A549 (cell line): ENCODE measurements at regions not wholly inside any gene's neighbourhood (a gene's known extent, or its start where the extent isn't known, plus 50 kb on each side); places are given as distances from the start of the nearest gene placed in this dataset.

ENCODE experiments used
- ATAC-seq, 2 experiments: fragments of 200-7000 bp in 1 of 2; fragments of >200 bp in 1 of 2; cut with Nextera tagmentation in 1 of 2; cut with Tn5 transposase in 1 of 2; 3 replicates each; pipeline versions ENCODE4 v1.8.0 to v1.9.1; 2018 to 2020; ENCODE audit warnings: mild to moderate bottlenecking in 1 of 2, moderate library complexity in 1 of 2
- CTCF ChIA-PET: fragments of 300-600 bp; sonication (Branson Sonifier 250); formaldehyde crosslinking; extraction: SDS; loops from one replicate; lab custom pipeline; 2021; ENCODE audit warnings: antibody characterized with exemption, inconsistent platforms; lab: Yijun Ruan, JAX
- POLR2A ChIA-PET: fragments of 350-600 bp; formaldehyde crosslinking; extraction: SDS; loops from one replicate; lab custom pipeline; 2021; ENCODE audit warnings: antibody characterized with exemption, inconsistent platforms; lab: Yijun Ruan, JAX
- DNase-seq, 2 experiments: peaks; one replicate each; pipeline versions ENCODE4 v3.0.0 to v3.0.0-alpha.2; 2011 to 2016; ENCODE audit warnings: low read depth in 1 of 2, low spot score in 1 of 2
- FAIRE-seq: peaks from 2 replicates; lab custom pipeline; 2011; peaks lifted over from hg19 to GRCh38; lab: Jason Lieb, UNC
- H3K27ac ChIP-seq, 2 experiments: fragments of >200 bp; sonication (Bioruptor Twin); formaldehyde crosslinking; 3 replicates each; pipeline ENCODE4 v1.5.1; 2016 to 2017
- H3K4me1 ChIP-seq: fragments of >200 bp; sonication (Bioruptor Twin); formaldehyde crosslinking; 3 replicates; pipeline ENCODE4 v1.6.1; 2016
- H3K4me2 ChIP-seq: fragments of >200 bp; sonication (Bioruptor Twin); formaldehyde crosslinking; 3 replicates; pipeline ENCODE4 v1.6.1; 2016
- H3K4me3 ChIP-seq: fragments of >200 bp; sonication (Bioruptor Twin); formaldehyde crosslinking; 3 replicates; pipeline ENCODE4 v1.5.1; 2016
- H3K9me3 ChIP-seq: fragments of >200 bp; sonication (Bioruptor Twin); formaldehyde crosslinking; 3 replicates; pipeline ENCODE4 v1.6.1; 2016
- CBX2 ChIP-seq: fragments of 200-600 bp; sonication (generic); IDR thresholded peaks from 2 replicates; pipeline ENCODE4 v1.6.1; 2016; ENCODE audit warnings: low read depth, mild to moderate bottlenecking, borderline replicate concordance
- EHF ChIP-seq: fragments of 250-450 bp; sonication (Bioruptor Pico); IDR thresholded peaks from 2 replicates; pipeline ENCODE4 v1.5.0; 2020; ENCODE audit warnings: mild to moderate bottlenecking
- EP300 ChIP-seq, 2 experiments: fragments of >200 bp; sonication (Bioruptor Twin); formaldehyde crosslinking; IDR thresholded peaks; 2 replicates in 1 of 2; 3 replicates in 1 of 2; pipeline ENCODE4 v1.6.1; 2016 to 2017
- FOSB ChIP-seq: fragments of 250-450 bp; sonication (Bioruptor Pico); IDR thresholded peaks from 2 replicates; pipeline ENCODE4 v1.5.0; 2020; ENCODE audit warnings: mild to moderate bottlenecking, moderate library complexity
- FOSL2 ChIP-seq, 2 experiments: fragments of 450-650 bp in 1 of 2; fragments of >200 bp in 1 of 2; sonication (Bioruptor Twin) in 1 of 2; formaldehyde crosslinking; IDR thresholded peaks; 2 replicates each; pipeline versions ENCODE4 v1.5.0 to v1.6.1; 2016 to 2020; ENCODE audit warnings: mild to moderate bottlenecking in 1 of 2, moderate library complexity in 1 of 2
- GATA3 ChIP-seq: IDR thresholded peaks from 2 replicates; pipeline ENCODE4 v1.6.1; 2012; ENCODE audit warnings: borderline replicate concordance
- HDAC2 ChIP-seq: fragments of 200-600 bp; sonication (generic); IDR thresholded peaks from 2 replicates; pipeline ENCODE4 v1.6.1; 2016
- HEYL ChIP-seq: fragments of 250-450 bp; sonication (Bioruptor Pico); IDR thresholded peaks from 2 replicates; pipeline ENCODE4 v1.8.0; 2021; ENCODE audit warnings: mild to moderate bottlenecking, moderate library complexity
- HOXA7 ChIP-seq: fragments of 250-450 bp; sonication (Bioruptor Pico); IDR thresholded peaks from 2 replicates; pipeline ENCODE4 v1.5.0; 2020; ENCODE audit warnings: mild to moderate bottlenecking, moderate library complexity
- HOXB13 ChIP-seq: fragments of 250-450 bp; sonication (Bioruptor Pico); IDR thresholded peaks from 2 replicates; pipeline ENCODE4 v1.5.0; 2020; ENCODE audit warnings: low read depth, mild to moderate bottlenecking, moderate library complexity
- KDM1A ChIP-seq: fragments of 200-600 bp; sonication (generic); IDR thresholded peaks from 2 replicates; pipeline ENCODE4 v1.6.1; 2016; ENCODE audit warnings: low read depth, mild to moderate bottlenecking
- KDM5A ChIP-seq: fragments of 200-600 bp; sonication (generic); IDR thresholded peaks from 2 replicates; pipeline ENCODE4 v1.6.1; 2016; ENCODE audit warnings: antibody characterized with exemption, mild to moderate bottlenecking
- MAZ ChIP-seq: fragments of 150-350 bp; IDR thresholded peaks from 2 replicates; pipeline ENCODE4 v1.6.1; 2014; ENCODE audit warnings: antibody characterized with exemption, low read depth, low read length, borderline replicate concordance
- MYC ChIP-seq: IDR thresholded peaks from 2 replicates; pipeline ENCODE4 v1.6.1; 2012; ENCODE audit warnings: mild to moderate bottlenecking, inconsistent platforms, low read length, improper control_type of control experiment, borderline replicate concordance
- NPAS2 ChIP-seq: fragments of 250-450 bp; sonication (Bioruptor Pico); IDR thresholded peaks from 2 replicates; pipeline ENCODE4 v1.8.0; 2022; ENCODE audit warnings: mild to moderate bottlenecking, moderate library complexity, borderline replicate concordance
- PHF8 ChIP-seq: fragments of 200-600 bp; sonication (generic); IDR thresholded peaks from 2 replicates; pipeline ENCODE4 v1.6.1; 2016; ENCODE audit warnings: low read depth, mild to moderate bottlenecking, antibody characterized with exemption, moderate library complexity, borderline replicate concordance
- RAD21 ChIP-seq, 2 experiments: fragments of >200 bp in 1 of 2; sonication (Bioruptor Twin) in 1 of 2; formaldehyde crosslinking in 1 of 2; IDR thresholded peaks in 1 of 2; conservative IDR thresholded peaks in 1 of 2; 2 replicates in 1 of 2; 3 replicates in 1 of 2; pipeline ENCODE4 v1.6.1; 2012 to 2018; ENCODE audit warnings: inconsistent platforms in 1 of 2
- RARB ChIP-seq: fragments of 250-450 bp; sonication (Bioruptor Pico); IDR thresholded peaks from 2 replicates; pipeline ENCODE4 v1.8.0; 2021; ENCODE audit warnings: mild to moderate bottlenecking, moderate library complexity
- RCOR1 ChIP-seq: fragments of 150-350 bp; IDR thresholded peaks from 2 replicates; pipeline ENCODE4 v1.6.1; 2014; ENCODE audit warnings: antibody characterized with exemption, low read length, low read depth
- RFX5 ChIP-seq: fragments of 450-650 bp; IDR thresholded peaks from 2 replicates; pipeline ENCODE4 v1.7.1; 2014; ENCODE audit warnings: antibody characterized with exemption, mild to moderate bottlenecking, moderate library complexity
- RNF2 ChIP-seq: fragments of 200-600 bp; sonication (generic); IDR thresholded peaks from 2 replicates; pipeline ENCODE4 v1.6.1; 2016; ENCODE audit warnings: low read depth, mild to moderate bottlenecking, antibody characterized with exemption, moderate library complexity, borderline replicate concordance
- SMC3 ChIP-seq: fragments of >200 bp; sonication (Bioruptor Twin); formaldehyde crosslinking; IDR thresholded peaks from 3 replicates; pipeline ENCODE4 v1.6.1; 2018; ENCODE audit warnings: inconsistent platforms
- ZFP36 ChIP-seq: fragments of 450-650 bp; IDR thresholded peaks from 2 replicates; pipeline ENCODE4 v1.6.1; 2014; ENCODE audit warnings: borderline replicate concordance; ENCODE audit not compliant: partially characterized antibody
- WGBS: methylation state at CpG from one replicate; pipeline ENCODE4 v1.1.6; 2017; ENCODE audit errors: missing lambda C conversion rate; 5-methylcytosine and 5-hydroxymethylcytosine counted together
- TF ChIP-seq, protein P1 (sequence below): fragments of 450-650 bp; IDR thresholded peaks from 2 replicates; pipeline ENCODE4 v1.6.1; 2014; ENCODE audit warnings: antibody characterized with exemption
- TF ChIP-seq, protein P2 (sequence below): fragments of 250-450 bp; sonication (Bioruptor Pico); IDR thresholded peaks from 2 replicates; pipeline ENCODE4 v1.5.0; 2020; ENCODE audit warnings: low read depth, mild to moderate bottlenecking, moderate library complexity
- TF ChIP-seq, protein P3 (sequence below): IDR thresholded peaks from 2 replicates; pipeline ENCODE4 v1.6.1; 2012; ENCODE audit warnings: low read depth, borderline replicate concordance
- TF ChIP-seq, protein P4 (sequence below): fragments of 150-350 bp; IDR thresholded peaks from 2 replicates; pipeline ENCODE4 v1.6.1; 2014; ENCODE audit warnings: low read depth, mild to moderate bottlenecking, low read length
- TF ChIP-seq, protein P5 (sequence below): IDR thresholded peaks from 2 replicates; pipeline ENCODE4 v1.6.1; 2012
- TF ChIP-seq, protein P6 (sequence below): IDR thresholded peaks from 2 replicates; pipeline ENCODE4 v1.6.1; 2012

DNA sequence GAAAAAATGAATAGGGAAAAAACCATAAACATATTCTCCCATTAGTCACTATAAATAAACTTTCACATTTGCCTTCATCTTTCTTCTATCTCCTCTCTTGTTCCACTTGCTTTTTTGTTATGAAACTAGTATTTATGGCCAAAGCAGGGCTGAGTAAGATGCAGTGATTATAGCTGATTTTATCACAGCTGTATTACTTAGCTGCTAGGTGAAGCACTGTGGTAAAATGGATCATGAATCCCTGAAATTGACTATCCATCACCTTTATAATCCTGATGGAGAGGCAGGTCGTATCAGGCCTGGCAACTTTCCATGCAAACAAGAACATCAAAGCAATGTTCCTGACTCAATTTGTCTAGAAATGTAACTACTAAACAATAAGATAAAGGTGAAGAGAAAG lies 471.6 kb downstream of the TUSC7 start:
- TF ChIP-seq ZFP36, result no peak
- no peak for TF ChIP-seq HEYL (CRISPR knock-in tag)
- TF ChIP-seq, protein P1, sequence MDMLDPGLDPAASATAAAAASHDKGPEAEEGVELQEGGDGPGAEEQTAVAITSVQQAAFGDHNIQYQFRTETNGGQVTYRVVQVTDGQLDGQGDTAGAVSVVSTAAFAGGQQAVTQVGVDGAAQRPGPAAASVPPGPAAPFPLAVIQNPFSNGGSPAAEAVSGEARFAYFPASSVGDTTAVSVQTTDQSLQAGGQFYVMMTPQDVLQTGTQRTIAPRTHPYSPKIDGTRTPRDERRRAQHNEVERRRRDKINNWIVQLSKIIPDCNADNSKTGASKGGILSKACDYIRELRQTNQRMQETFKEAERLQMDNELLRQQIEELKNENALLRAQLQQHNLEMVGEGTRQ, result no peak
- TF ChIP-seq RAD21 (conservative IDR thresholded peaks at IDR 0.05 in 1 of 2, IDR thresholded peaks at IDR 0.05 in 1 of 2), result no peak
- TF ChIP-seq, protein P2, sequence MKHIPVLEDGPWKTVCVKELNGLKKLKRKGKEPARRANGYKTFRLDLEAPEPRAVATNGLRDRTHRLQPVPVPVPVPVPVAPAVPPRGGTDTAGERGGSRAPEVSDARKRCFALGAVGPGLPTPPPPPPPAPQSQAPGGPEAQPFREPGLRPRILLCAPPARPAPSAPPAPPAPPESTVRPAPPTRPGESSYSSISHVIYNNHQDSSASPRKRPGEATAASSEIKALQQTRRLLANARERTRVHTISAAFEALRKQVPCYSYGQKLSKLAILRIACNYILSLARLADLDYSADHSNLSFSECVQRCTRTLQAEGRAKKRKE (CRISPR knock-in tag), result no peak
- no peak for TF ChIP-seq RFX5
- no peak for TF ChIP-seq EHF
- TF ChIP-seq PHF8, result no peak
- no peak for TF ChIP-seq NPAS2 (CRISPR knock-in tag)
- TF ChIP-seq RARB (CRISPR knock-in tag), result no peak
- no peak for TF ChIP-seq KDM1A
- no peak for TF ChIP-seq FOSL2 (IDR thresholded peaks at IDR 0.05)
- no peak for TF ChIP-seq FOSL2 (CRISPR knock-in tag; IDR thresholded peaks at IDR 0.05)
- TF ChIP-seq, protein P3, sequence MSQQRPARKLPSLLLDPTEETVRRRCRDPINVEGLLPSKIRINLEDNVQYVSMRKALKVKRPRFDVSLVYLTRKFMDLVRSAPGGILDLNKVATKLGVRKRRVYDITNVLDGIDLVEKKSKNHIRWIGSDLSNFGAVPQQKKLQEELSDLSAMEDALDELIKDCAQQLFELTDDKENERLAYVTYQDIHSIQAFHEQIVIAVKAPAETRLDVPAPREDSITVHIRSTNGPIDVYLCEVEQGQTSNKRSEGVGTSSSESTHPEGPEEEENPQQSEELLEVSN, result no peak
- no peak for TF ChIP-seq SMC3
- TF ChIP-seq FOSB (CRISPR knock-in tag), result no peak
- no peak for TF ChIP-seq RCOR1
- no peak for TF ChIP-seq HDAC2
- no peak for TF ChIP-seq HOXA7
- TF ChIP-seq, protein P4, sequence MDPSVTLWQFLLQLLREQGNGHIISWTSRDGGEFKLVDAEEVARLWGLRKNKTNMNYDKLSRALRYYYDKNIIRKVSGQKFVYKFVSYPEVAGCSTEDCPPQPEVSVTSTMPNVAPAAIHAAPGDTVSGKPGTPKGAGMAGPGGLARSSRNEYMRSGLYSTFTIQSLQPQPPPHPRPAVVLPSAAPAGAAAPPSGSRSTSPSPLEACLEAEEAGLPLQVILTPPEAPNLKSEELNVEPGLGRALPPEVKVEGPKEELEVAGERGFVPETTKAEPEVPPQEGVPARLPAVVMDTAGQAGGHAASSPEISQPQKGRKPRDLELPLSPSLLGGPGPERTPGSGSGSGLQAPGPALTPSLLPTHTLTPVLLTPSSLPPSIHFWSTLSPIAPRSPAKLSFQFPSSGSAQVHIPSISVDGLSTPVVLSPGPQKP, result no peak
- Histone ChIP-seq H3K4me2 (no peak overlapping the region), H3K4me1 (no peaks in the 10 kb centered on the region), H3K27ac (no peak overlapping the region), H3K4me3 (no peak overlapping the region), H3K9me3 (no peaks in the 10 kb centered on the region)
- 6% methylated on average over 1 of the region's 1 CpG for WGBS
- ATAC-seq, result no peak
- CTCF ChIA-PET, result no interaction called here
- FAIRE-seq, result no peak
- POLR2A ChIA-PET, result no interaction called here
- DNase-seq, result no peak

DNA sequence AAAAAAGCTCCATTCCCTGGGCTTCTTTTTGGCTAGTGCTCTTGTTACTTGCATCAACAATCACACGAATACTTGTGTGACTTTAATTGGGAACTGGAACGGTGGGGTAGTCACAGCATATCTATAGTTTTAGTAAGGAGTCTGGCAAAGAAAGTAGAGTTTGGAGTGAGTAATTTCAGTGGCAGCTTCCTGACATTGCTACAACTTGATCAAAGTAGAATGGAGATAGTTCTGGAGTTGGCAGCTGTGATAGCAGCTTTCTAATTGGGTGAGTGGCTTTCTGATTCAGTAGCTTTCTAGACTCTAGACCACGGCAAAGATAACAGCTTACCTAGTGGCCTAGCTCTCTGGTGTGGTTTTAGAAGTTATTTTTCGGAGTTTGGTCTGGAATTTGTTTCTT lies 475.0 kb downstream of the TUSC7 start:
- Histone ChIP-seq H3K4me1 (no peaks in the 10 kb centered on the region), H3K4me2 (no peak overlapping the region), H3K9me3 (no peaks in the 10 kb centered on the region), H3K4me3 (no peak overlapping the region), H3K27ac (no peak overlapping the region)
- FAIRE-seq (no peak), ATAC-seq (no peak), DNase-seq (no peak)
- POLR2A ChIA-PET, result no interaction called here
- WGBS, result 18% methylated on average over 4 of the region's 4 CpGs
- no peak for TF ChIP-seq RFX5
- TF ChIP-seq MYC, result no peak
- TF ChIP-seq FOSB (CRISPR knock-in tag), result no peak
- no peak for TF ChIP-seq KDM1A
- TF ChIP-seq, protein P3, result no peak
- no peak for TF ChIP-seq CBX2
- no peak for TF ChIP-seq HEYL (CRISPR knock-in tag)
- no peak for TF ChIP-seq RARB (CRISPR knock-in tag)
- TF ChIP-seq MAZ, result no peak
- no peak for TF ChIP-seq GATA3
- no peak for TF ChIP-seq HOXB13 (CRISPR knock-in tag)
- no peak for TF ChIP-seq HOXA7
- TF ChIP-seq, protein P5, sequence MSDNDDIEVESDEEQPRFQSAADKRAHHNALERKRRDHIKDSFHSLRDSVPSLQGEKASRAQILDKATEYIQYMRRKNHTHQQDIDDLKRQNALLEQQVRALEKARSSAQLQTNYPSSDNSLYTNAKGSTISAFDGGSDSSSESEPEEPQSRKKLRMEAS, result no peak
- no peak for TF ChIP-seq EP300 (IDR thresholded peaks at IDR 0.05)
- TF ChIP-seq HDAC2, result no peak
- no peak for TF ChIP-seq KDM5A
- no peak for TF ChIP-seq RNF2
- TF ChIP-seq, protein P6, sequence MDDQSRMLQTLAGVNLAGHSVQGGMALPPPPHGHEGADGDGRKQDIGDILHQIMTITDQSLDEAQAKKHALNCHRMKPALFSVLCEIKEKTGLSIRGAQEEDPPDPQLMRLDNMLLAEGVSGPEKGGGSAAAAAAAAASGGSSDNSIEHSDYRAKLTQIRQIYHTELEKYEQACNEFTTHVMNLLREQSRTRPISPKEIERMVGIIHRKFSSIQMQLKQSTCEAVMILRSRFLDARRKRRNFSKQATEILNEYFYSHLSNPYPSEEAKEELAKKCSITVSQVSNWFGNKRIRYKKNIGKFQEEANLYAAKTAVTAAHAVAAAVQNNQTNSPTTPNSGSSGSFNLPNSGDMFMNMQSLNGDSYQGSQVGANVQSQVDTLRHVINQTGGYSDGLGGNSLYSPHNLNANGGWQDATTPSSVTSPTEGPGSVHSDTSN, result no peak
- CTCF ChIA-PET, result no interaction called here
